ENCODE measurements at regions not wholly inside any gene's neighbourhood (a gene's known extent, or its start where the extent isn't known, plus 50 kb on each side); places are given as distances from the start of the nearest gene placed in this dataset.

- TF ChIP-seq CTCF (IDR thresholded peaks at IDR 0.05) (no peak), POLR2A (IDR thresholded peaks at IDR 0.05) (no peak), EP300 (IDR thresholded peaks at IDR 0.05) (no peak)
Measured at GRCh38 chr11:130560000-130560780, 111.7 kb downstream of the ADAMTS15 start.
